Neural progenitor cell (in vitro differentiated cells): ENCODE measurements at regions not wholly inside any gene's neighbourhood (a gene's known extent, or its start where the extent isn't known, plus 50 kb on each side); places are given as distances from the start of the nearest gene placed in this dataset.
A peak's percentile ranks its signal among the peaks of the same experiment; 100 is the strongest.

Experiments used
- DNase-seq: peaks from one replicate; pipeline ENCODE4 v3.0.0-alpha.2; 2016; ENCODE audit warnings: low spot score
- H2AFZ ChIP-seq: fragments of 200-600 bp; sonication (generic); replicated peaks from 2 replicates; pipeline ENCODE4 v1.6.1; 2016; ENCODE audit warnings: antibody characterized with exemption
- H3F3A ChIP-seq: fragments of 200-600 bp; sonication (generic); 2 replicates; pipeline ENCODE4 v1.6.1; 2016; ENCODE audit warnings: antibody characterized with exemption, low read depth
- H3K27ac ChIP-seq: fragments of 200-600 bp; sonication (generic); 2 replicates; pipeline ENCODE4 v1.5.1; 2016; ENCODE audit warnings: mild to moderate bottlenecking
- H3K27me3 ChIP-seq: fragments of 200-600 bp; sonication (generic); 2 replicates; pipeline ENCODE4 v1.6.1; 2016; ENCODE audit warnings: mild to moderate bottlenecking, moderate library complexity
- H3K36me3 ChIP-seq: fragments of 200-600 bp; sonication (generic); 2 replicates; pipeline ENCODE4 v1.5.1; 2016
- H3K4me1 ChIP-seq: fragments of 200-600 bp; sonication (generic); 2 replicates; pipeline ENCODE4 v1.6.1; 2016; ENCODE audit warnings: mixed run types
- H3K4me2 ChIP-seq: fragments of 200-600 bp; sonication (generic); 2 replicates; pipeline ENCODE4 v1.6.1; 2016
- H3K4me3 ChIP-seq: fragments of 200-600 bp; sonication (generic); 2 replicates; pipeline ENCODE4 v1.5.1; 2016
- H3K79me2 ChIP-seq: fragments of 200-600 bp; sonication (generic); 2 replicates; pipeline ENCODE4 v1.6.1; 2016; ENCODE audit warnings: low read depth
- H3K9ac ChIP-seq: fragments of 200-600 bp; sonication (generic); 2 replicates; pipeline ENCODE4 v1.6.1; 2016
- H3K9me3 ChIP-seq: fragments of 200-600 bp; sonication (generic); 2 replicates; pipeline ENCODE4 v1.5.1; 2016; ENCODE audit warnings: low read depth
- H4K20me1 ChIP-seq: fragments of 200-600 bp; sonication (generic); 2 replicates; pipeline ENCODE4 v1.6.1; 2016; ENCODE audit warnings: low read depth
- H3K27ac Mint-ChIP-seq: 3 replicates; pipeline ENCODE4 v1.8.0; 2021; ENCODE audit warnings: mixed read lengths
- H3K27me3 Mint-ChIP-seq: 2 replicates; pipeline ENCODE4 v1.8.0; 2022; ENCODE audit warnings: low read depth, mild to moderate bottlenecking, inconsistent platforms, moderate library complexity, mixed read lengths; ENCODE audit not compliant: insufficient read depth
- H3K36me3 Mint-ChIP-seq: 3 replicates; pipeline ENCODE4 v1.8.0; 2021; ENCODE audit warnings: mixed read lengths
- H3K4me1 Mint-ChIP-seq: 3 replicates; pipeline ENCODE4 v1.8.0; 2021; ENCODE audit warnings: mixed read lengths
- H3K4me3 Mint-ChIP-seq: 3 replicates; pipeline ENCODE4 v1.8.0; 2021; ENCODE audit warnings: mild to moderate bottlenecking, moderate library complexity, mixed read lengths
- H3K9me3 Mint-ChIP-seq: 3 replicates; pipeline ENCODE4 v1.8.0; 2020; ENCODE audit warnings: mixed read lengths
- CTCF ChIP-seq: fragments of 200-600 bp; sonication (generic); IDR thresholded peaks from 2 replicates; pipeline ENCODE4 v1.5.1; 2017; ENCODE audit warnings: antibody characterized with exemption, mild to moderate bottlenecking
- EZH2 ChIP-seq: fragments of 200-600 bp; sonication (generic); IDR thresholded peaks from 2 replicates; pipeline ENCODE4 v1.6.1; 2017; ENCODE audit warnings: antibody characterized with exemption, mild to moderate bottlenecking, moderate library complexity
- EZH2phosphoT487 ChIP-seq: fragments of 200-600 bp; sonication (generic); IDR thresholded peaks from 2 replicates; pipeline ENCODE4 v1.6.1; 2017; ENCODE audit warnings: antibody characterized with exemption

DNA sequence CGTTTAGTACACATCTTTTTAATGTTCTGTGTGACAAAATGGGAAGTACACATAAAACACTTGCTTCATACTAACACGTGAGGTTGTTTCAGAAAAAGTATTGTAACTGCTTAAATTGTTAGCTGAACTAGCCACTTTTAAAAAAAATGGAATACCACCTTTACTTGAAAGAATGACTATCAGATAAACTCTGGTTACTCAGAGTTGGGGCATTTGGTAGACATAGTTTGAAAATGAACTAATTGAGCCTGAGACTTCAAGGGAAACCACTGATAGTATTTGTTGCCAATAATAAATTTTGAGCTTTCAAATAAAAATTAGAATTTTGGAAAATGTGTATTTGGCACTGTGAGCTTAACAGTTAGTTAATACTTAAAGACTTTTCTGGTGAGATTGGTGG is 103.0 kb upstream of the FBXO11 start:
- Mint-ChIP-seq H3K9me3 (no peaks in the 10 kb centered on the region), H3K36me3 (no peaks in the 10 kb centered on the region), H3K4me3 (no peak overlapping the region), H3K27ac (no peak overlapping the region), H3K27me3 (no peaks in the 10 kb centered on the region), H3K4me1 (no peaks in the 10 kb centered on the region)
- H3K36me3 ChIP-seq: peaks cover 9% of the 10 kb centered on the region
- H3K79me2 ChIP-seq: no peaks in the 10 kb centered on the region
- H3K4me1 ChIP-seq: no peaks in the 10 kb centered on the region
- H3K9me3 ChIP-seq: no peaks in the 10 kb centered on the region
- H3K4me2 ChIP-seq: no peak overlapping the region
- H3F3A ChIP-seq: no peaks in the 10 kb centered on the region
- no peak for DNase-seq
- no peak overlapping the region for H3K27ac ChIP-seq
- H3K27me3 ChIP-seq: no peaks in the 10 kb centered on the region
- H3K9ac ChIP-seq: no peak overlapping the region
- no peak for TF ChIP-seq EZH2
- no peak for TF ChIP-seq CTCF
- no peak for TF ChIP-seq EZH2phosphoT487
- no peak overlapping the region for H2AFZ ChIP-seq
- H3K4me3 ChIP-seq: no peak overlapping the region
- no peaks in the 10 kb centered on the region for H4K20me1 ChIP-seq

- no peak overlapping the region for H3K9ac ChIP-seq
- peaks cover 9% of the 10 kb centered on the region for H3K9me3 Mint-ChIP-seq
- no peak overlapping the region for H3K27ac ChIP-seq
- H3K27ac Mint-ChIP-seq: no peak overlapping the region
- no peaks in the 10 kb centered on the region for H3K36me3 Mint-ChIP-seq
- no peaks in the 10 kb centered on the region for H3K4me1 Mint-ChIP-seq
- DNase-seq: peak; percentile 12
- H3K79me2 ChIP-seq: no peaks in the 10 kb centered on the region
- TF ChIP-seq EZH2: no peak
- TF ChIP-seq CTCF: no peak
- TF ChIP-seq EZH2phosphoT487: no peak
- H3K9me3 ChIP-seq: no peaks in the 10 kb centered on the region
- no peaks in the 10 kb centered on the region for H3K27me3 ChIP-seq
- no peaks in the 10 kb centered on the region for H4K20me1 ChIP-seq
- no peak overlapping the region for H3K4me3 ChIP-seq
- H3K4me3 Mint-ChIP-seq: no peak overlapping the region
- no peaks in the 10 kb centered on the region for H3K27me3 Mint-ChIP-seq
- peaks cover 7% of the 10 kb centered on the region for H3K4me1 ChIP-seq
- peak overlapping the region; percentile 49 for H2AFZ ChIP-seq
- H3K36me3 ChIP-seq: no peaks in the 10 kb centered on the region
- no peaks in the 10 kb centered on the region for H3F3A ChIP-seq
- no peak overlapping the region for H3K4me2 ChIP-seq
Measured at GRCh38 chr2:48015421-48015820, 109.1 kb upstream of the FBXO11 start.

GRCh38 chr2:48016225-48017019 is 110.1 kb upstream of the FBXO11 start:
- H3K27ac Mint-ChIP-seq: no peak overlapping the region
- Histone ChIP-seq H3K4me1 (peaks cover 7% of the 10 kb centered on the region), H4K20me1 (no peaks in the 10 kb centered on the region), H3K4me2 (no peak overlapping the region), H3F3A (no peaks in the 10 kb centered on the region), H3K4me3 (no peak overlapping the region), H3K9me3 (no peaks in the 10 kb centered on the region), H2AFZ (no peak overlapping the region), H3K36me3 (no peaks in the 10 kb centered on the region), H3K9ac (no peak overlapping the region), H3K79me2 (no peaks in the 10 kb centered on the region), H3K27me3 (no peaks in the 10 kb centered on the region), H3K27ac (no peak overlapping the region)
- no peaks in the 10 kb centered on the region for H3K36me3 Mint-ChIP-seq
- no peaks in the 10 kb centered on the region for H3K27me3 Mint-ChIP-seq
- peaks cover 9% of the 10 kb centered on the region for H3K9me3 Mint-ChIP-seq
- no peak for DNase-seq
- no peaks in the 10 kb centered on the region for H3K4me1 Mint-ChIP-seq
- H3K4me3 Mint-ChIP-seq: no peak overlapping the region
- TF ChIP-seq EZH2 (no peak), CTCF (peak; percentile 40)
